HS-5 (cell line): ENCODE measurements at regions not wholly inside any gene's neighbourhood (a gene's known extent, or its start where the extent isn't known, plus 50 kb on each side); places are given as distances from the start of the nearest gene placed in this dataset.
"Not testable (repeated sequence)": the region's sequence is repeated elsewhere in the genome, so short reads cannot be mapped to it uniquely, and the experiment has no call there.

ENCODE experiments used
- DNase-seq: peaks from one replicate; pipeline ENCODE4 v3.0.0-alpha.2; 2012; ENCODE audit warnings: low read depth

GRCh38 chr2:89148256-89148655, 456.8 kb downstream of the RPIA start:
- DNase-seq, result not testable (repeated sequence)

GRCh38 chr2:89151699-89152098, 460.2 kb downstream of the RPIA start:
- DNase-seq, result not testable (repeated sequence)

- DNase-seq, result not testable (repeated sequence)
These were observed 461.0 kb downstream of the RPIA start for GRCh38 chr2:89152501-89152900.

- not testable (repeated sequence) for DNase-seq
These were observed 461.7 kb downstream of the RPIA start for GRCh38 chr2:89153210-89153609.

GRCh38 chr2:89154247-89154682, 462.8 kb downstream of the RPIA start:
- DNase-seq, result not testable (repeated sequence)

DNA sequence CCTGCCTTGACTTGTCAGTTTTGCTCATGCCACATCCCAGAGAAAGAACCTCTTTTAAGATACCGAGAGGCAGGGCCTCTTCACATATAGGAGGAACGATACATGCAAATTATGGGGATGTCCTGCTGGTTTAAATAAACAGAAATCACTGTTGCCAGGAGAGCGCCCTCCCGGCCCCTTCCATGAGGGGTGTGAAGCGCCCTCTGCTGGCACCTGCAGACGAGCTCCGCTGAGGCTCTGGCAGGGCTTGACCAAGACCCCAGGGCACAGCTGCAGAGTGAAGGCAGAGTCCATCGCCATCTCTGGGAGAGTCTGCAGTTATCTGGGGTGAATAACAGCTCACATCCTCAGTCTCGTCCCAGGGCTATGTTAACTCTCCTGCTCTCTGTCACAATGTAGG, 468.8 kb downstream of the RPIA start:
- not testable (repeated sequence) for DNase-seq

GRCh38 chr2:89161626-89162025, 470.2 kb downstream of the RPIA start:
- not testable (repeated sequence) for DNase-seq

DNA sequence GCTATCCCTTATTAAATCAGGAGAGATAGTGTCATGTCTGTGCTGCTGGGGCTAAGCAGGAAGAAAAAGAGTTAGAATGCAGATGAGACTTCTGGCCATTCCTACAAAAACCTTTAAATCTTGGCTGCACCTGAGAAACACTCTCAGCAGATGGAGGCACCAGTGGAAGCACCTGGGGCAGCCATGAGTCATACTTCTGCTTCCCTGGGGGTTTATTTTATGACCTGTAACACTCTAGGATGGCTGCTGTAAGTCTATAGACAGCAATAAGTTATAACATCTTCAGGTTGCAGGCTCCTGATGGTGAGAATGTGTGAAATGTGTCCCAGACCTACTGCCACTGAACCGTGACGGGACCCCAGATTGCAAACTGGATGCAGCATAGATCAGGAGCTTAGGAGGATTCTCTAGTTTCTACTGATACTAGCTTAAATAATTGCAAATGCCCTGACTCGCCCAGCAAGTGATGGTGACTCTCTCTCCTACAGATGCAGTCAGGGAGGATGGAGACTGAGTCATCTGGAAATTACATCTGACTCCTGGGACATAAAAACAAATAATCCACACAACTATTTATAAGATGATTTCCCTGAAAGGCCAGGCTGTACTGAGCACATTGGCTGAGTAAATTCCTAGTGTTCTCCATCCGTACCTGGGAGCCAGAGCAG, 479.2 kb downstream of the RPIA start:
- not testable (repeated sequence) for DNase-seq

GRCh38 chr2:89171174-89171519, 479.7 kb downstream of the RPIA start:
- not testable (repeated sequence) for DNase-seq

DNA sequence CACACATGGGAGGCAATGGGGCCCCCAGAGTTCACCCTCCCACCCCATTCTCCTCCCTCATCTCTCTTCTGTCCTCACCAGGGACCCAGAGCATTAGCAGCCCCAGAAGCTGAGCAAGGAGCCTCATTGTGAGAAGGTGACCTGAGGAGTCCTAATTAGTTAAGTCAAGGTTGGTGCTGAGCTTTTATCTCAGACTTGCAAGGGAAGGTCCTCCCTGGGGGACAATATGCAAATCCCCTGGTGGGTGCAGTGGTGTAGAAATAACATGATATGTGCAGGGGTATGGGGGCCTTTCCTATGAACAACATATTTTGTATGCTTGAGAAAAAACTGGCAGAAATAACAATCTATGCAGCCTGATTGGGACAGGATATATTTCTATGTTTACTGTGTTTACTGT, 485.5 kb downstream of the RPIA start:
- not testable (repeated sequence) for DNase-seq

DNA sequence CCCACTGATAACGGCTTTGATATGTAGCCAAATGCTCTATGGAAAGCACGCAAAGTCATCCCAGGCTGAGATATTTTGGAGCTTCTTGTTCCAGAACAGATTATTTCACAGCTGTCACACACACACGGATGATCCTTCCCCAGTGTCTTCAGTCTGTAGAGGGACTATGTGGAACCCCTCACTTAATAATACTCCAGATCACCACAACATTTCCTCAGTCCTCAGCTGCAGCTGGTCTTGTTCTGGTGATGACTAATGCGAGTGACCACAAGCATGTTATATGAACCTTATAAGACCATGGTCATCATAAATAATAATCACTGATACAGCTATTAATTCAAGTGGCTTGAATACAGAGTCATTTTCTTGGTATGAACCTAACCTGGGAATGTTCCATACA, 490.7 kb downstream of the RPIA start:
- not testable (repeated sequence) for DNase-seq

GRCh38 chr2:89184746-89185145, 493.3 kb downstream of the RPIA start:
- not testable (repeated sequence) for DNase-seq

GRCh38 chr2:89195636-89196251, 504.3 kb downstream of the RPIA start:
- DNase-seq, result not testable (repeated sequence)

- not testable (repeated sequence) for DNase-seq
These were observed 505.2 kb downstream of the RPIA start for GRCh38 chr2:89196719-89197118.

DNA sequence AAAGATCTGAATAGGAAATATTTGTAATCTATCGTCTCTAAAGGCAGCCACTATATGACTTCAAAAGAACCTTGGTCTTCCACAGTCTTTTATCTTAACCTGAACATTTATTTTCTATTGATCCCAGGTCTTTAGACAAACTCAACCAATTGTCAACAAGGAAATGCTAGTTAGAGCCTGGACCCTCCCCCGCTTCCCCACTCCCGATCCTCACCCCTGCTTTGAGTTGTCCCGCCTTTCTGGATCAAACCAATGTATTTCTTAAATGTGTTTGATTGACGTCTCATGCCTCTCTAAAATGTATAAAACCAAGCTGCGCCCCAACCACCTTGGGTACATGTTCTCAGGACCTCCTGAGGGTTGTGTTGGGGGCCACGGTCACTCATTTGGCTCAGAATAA, 506.6 kb downstream of the RPIA start:
- not testable (repeated sequence) for DNase-seq

DNA sequence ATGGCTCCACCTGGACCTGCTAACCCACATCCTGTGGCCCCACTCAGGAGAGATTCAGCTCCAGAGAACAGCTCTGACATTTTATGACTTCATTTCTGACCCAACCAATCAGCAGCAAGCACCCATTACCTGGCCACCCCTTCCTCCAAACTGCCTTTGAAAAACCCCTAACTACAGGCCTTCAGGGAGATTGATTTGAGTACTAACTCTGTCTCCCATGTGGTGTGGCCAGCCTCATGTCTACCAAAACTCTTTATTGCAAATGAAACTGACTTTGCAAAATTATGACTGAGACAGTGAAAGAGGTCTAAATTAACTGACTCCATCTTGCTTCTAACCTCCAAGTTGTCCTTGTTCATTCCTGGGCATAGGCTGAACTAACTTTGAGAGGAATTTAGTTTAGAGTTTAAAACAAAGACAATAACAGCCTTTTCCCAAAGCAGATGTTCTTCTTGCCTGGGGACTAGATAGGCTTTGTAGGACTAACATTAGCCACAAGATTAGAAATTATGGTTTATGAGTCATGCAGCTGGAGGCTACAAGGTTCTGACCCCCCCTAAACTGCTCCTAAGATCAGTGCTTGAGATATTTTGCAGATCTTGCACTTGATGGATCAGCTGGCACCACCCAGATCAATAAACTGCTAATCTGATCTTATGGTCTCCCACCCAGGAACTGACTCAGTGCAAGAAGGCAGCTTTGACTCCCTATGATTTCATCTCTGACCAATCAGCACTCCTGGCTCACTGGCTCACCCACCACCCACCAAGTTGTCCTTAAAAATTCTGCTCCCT, 508.2 kb downstream of the RPIA start:
- not testable (repeated sequence) for DNase-seq

- DNase-seq, result not testable (repeated sequence)
These were observed 508.7 kb downstream of the RPIA start for GRCh38 chr2:89200247-89200527.

DNA sequence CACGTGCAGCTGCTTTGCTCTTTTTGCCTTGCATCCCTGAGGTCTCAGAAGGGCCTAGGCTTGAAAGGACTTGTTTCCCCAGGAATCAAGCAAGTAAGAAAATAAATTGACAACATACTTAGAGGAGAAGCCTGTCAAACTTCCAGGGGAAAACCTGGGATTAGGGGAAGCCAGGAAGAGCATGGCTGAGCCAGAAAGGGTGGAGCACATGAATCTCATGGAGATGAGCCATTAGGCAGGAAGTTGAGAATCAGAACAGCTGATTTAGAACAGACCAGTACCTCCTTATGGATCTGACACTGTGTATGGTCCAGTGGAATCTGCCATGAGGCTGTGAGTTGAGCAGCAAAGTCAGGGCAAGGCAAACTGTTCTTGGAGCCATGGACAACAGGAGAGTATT, 511.0 kb downstream of the RPIA start:
- DNase-seq, result not testable (repeated sequence)

DNA sequence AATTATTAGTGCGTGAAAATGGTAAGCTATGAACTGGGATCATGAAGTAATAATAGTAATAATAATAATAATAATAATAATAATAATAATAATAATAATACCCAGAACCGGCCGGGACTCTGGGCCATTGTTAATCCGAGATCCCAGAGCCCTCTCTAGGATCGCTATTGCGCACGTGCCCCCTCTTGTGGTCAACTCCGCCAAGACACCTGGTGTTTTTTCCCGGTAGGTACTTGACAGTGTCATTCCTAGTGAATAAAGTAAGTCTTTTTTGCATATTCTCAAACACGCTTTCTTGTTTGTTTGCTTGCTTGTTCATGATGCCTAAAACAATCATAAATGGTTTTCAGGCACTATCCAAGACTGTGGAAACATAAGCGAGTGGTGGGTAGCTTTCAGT, 513.7 kb downstream of the RPIA start:
- not testable (repeated sequence) for DNase-seq

- peak; percentile 69 for DNase-seq
These were observed 516.9 kb downstream of the RPIA start for GRCh38 chr2:89208144-89208932.

DNA sequence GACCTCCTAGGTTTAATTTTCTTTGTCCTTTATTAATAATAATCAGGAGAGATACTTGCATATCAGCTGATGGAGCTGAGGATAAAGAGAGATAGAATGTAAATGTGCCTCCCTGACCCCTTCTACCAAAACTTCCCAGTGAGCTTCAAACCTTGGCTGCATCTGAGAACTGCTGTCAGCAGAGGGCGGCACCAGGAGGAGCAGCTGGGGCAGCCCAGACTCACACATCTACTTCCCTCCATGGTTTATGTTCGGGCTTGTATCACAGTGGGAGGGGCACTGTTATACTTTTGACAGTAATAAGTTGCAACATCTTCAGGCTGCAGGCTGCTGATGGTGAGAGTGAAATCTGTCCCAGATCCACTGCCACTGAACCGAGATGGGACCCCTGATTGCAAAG, 521.7 kb downstream of the RPIA start:
- DNase-seq, result not testable (repeated sequence)

GRCh38 chr2:89213811-89214210, 522.3 kb downstream of the RPIA start:
- not testable (repeated sequence) for DNase-seq
